OCI-LY7 (cell line): ENCODE measurements at regions not wholly inside any gene's neighbourhood (a gene's known extent, or its start where the extent isn't known, plus 50 kb on each side); places are given as distances from the start of the nearest gene placed in this dataset.

ENCODE experiments used
- BruUV-seq: library from RNA; stranded (reverse); fragments of 400-500 nt; replicated peaks from 2 replicates; lab custom pipeline; 2021; lab: Mats Ljungman, UMichigan
- CTCF ChIA-PET: fragments of 300-600 bp; sonication (Branson Sonifier 250); formaldehyde crosslinking; loops from one replicate; lab custom pipeline; 2022; ENCODE audit warnings: antibody characterized with exemption; ENCODE audit not compliant: unreplicated experiment; lab: Charles Lee
- POLR2A ChIA-PET: fragments of 300-600 bp; sonication (Branson Sonifier 250); formaldehyde crosslinking; loops from one replicate; lab custom pipeline; 2022; ENCODE audit warnings: antibody characterized with exemption; lab: Charles Lee
- DNase-seq: peaks from one replicate; pipeline ENCODE4 v3.0.0-alpha.2; 2015; ENCODE audit warnings: low spot score
- H2AFZ ChIP-seq: fragments of 200-600 bp; sonication (generic), shearing (Covaris generic); 2 replicates; pipeline ENCODE4 v1.6.1; 2014; ENCODE audit warnings: mild to moderate bottlenecking, antibody characterized with exemption, low read length, moderate library complexity
- H3K27ac ChIP-seq: fragments of 200-600 bp; sonication (generic); 2 replicates; pipeline ENCODE4 v1.5.1; 2014; ENCODE audit warnings: mixed run types, low read depth, mild to moderate bottlenecking, moderate library complexity, low read length, inconsistent platforms; ENCODE audit not compliant: poor library complexity, severe bottlenecking
- H3K36me3 ChIP-seq: fragments of 200-600 bp; sonication (generic); 2 replicates; pipeline ENCODE4 v1.6.1; 2014; ENCODE audit warnings: mild to moderate bottlenecking, antibody characterized with exemption, low read length, moderate library complexity, mixed read lengths; ENCODE audit not compliant: insufficient read depth
- H3K4me1 ChIP-seq: fragments of 200-600 bp; sonication (generic); 2 replicates; pipeline ENCODE4 v1.5.1; 2014; ENCODE audit warnings: mild to moderate bottlenecking, low read length; ENCODE audit not compliant: insufficient read depth, poor library complexity, severe bottlenecking
- H3K4me2 ChIP-seq: fragments of 200-600 bp; sonication (generic); 2 replicates; pipeline ENCODE4 v1.6.1; 2014; ENCODE audit warnings: mild to moderate bottlenecking, low read length
- H3K4me3 ChIP-seq: fragments of 200-600 bp; sonication (generic); 2 replicates; pipeline ENCODE4 v1.5.1; 2014; ENCODE audit warnings: mild to moderate bottlenecking, low read depth, low read length; ENCODE audit not compliant: poor library complexity, severe bottlenecking
- H3K79me2 ChIP-seq: fragments of 200-600 bp; sonication (generic); 2 replicates; pipeline ENCODE4 v1.6.1; 2016; ENCODE audit warnings: low read depth, mild to moderate bottlenecking, low read length, moderate library complexity, mixed read lengths; ENCODE audit not compliant: insufficient read depth
- H3K9me2 ChIP-seq: fragments of 200-600 bp; sonication (generic); 2 replicates; pipeline ENCODE4 v1.6.1; 2016; ENCODE audit warnings: mild to moderate bottlenecking, low read length, mixed read lengths; ENCODE audit not compliant: insufficient read depth
- H3K9me3 ChIP-seq: fragments of 200-600 bp; sonication (generic); 2 replicates; pipeline ENCODE4 v1.6.1; 2014; ENCODE audit warnings: mild to moderate bottlenecking, mixed run types, low read length, mixed read lengths
- H4K20me1 ChIP-seq: fragments of 200-600 bp; sonication (generic); 2 replicates; pipeline ENCODE4 v1.6.1; 2014; ENCODE audit warnings: mild to moderate bottlenecking, antibody characterized with exemption, low read length, moderate library complexity, mixed read lengths; ENCODE audit not compliant: insufficient read depth
- CTCF ChIP-seq: fragments of 200-600 bp; sonication (generic); conservative IDR thresholded peaks from 2 replicates; pipeline ENCODE4 v1.5.1; 2014; ENCODE audit warnings: mild to moderate bottlenecking, antibody characterized with exemption, low read length, moderate library complexity, mixed read lengths
- EZH2phosphoT487 ChIP-seq: fragments of 200-600 bp; sonication (generic); IDR thresholded peaks from 2 replicates; pipeline ENCODE4 v1.6.1; 2018; ENCODE audit warnings: low read depth, borderline replicate concordance, mild to moderate bottlenecking, mixed run types, antibody characterized with exemption, low read length, moderate library complexity, mixed read lengths
- intact Hi-C: fragments of 100-400 bp; cut with micrococcal nuclease; formaldehyde crosslinking; loops from one replicate; pipeline ENCODE4 v1.10.0; 2022; ENCODE audit not compliant: unreplicated experiment

GRCh38 chr9:80127920-80128319 lies 556.2 kb downstream of the TLE4 start:
- intact Hi-C loops: no loop called here
- Histone ChIP-seq H3K4me1 (no peaks in the 10 kb centered on the region), H3K36me3 (no peaks in the 10 kb centered on the region), H3K4me3 (no peak overlapping the region), H3K9me3 (no peaks in the 10 kb centered on the region), H3K27ac (no peak overlapping the region), H3K9me2 (no peaks in the 10 kb centered on the region), H2AFZ (no peak overlapping the region), H3K79me2 (no peaks in the 10 kb centered on the region), H4K20me1 (no peaks in the 10 kb centered on the region), H3K4me2 (no peak overlapping the region)
- no peak for TF ChIP-seq CTCF
- TF ChIP-seq EZH2phosphoT487: no peak
- POLR2A ChIA-PET: no interaction called here
- CTCF ChIA-PET: no interaction called here
- no TSS peak for BruUV-seq
- DNase-seq: no peak

GRCh38 chr9:80125731-80126264 lies 554.0 kb downstream of the TLE4 start:
- Histone ChIP-seq H2AFZ (no peak overlapping the region), H3K4me3 (no peak overlapping the region), H3K4me2 (no peak overlapping the region), H3K9me2 (no peaks in the 10 kb centered on the region), H3K36me3 (no peaks in the 10 kb centered on the region), H4K20me1 (no peaks in the 10 kb centered on the region), H3K27ac (no peak overlapping the region), H3K4me1 (no peaks in the 10 kb centered on the region), H3K9me3 (no peaks in the 10 kb centered on the region), H3K79me2 (no peaks in the 10 kb centered on the region)
- intact Hi-C loops: no loop called here
- BruUV-seq: no TSS peak
- ChIA-PET POLR2A (no interaction called here), CTCF (no interaction called here)
- no peak for DNase-seq
- TF ChIP-seq EZH2phosphoT487 (no peak), CTCF (no peak)

GRCh38 chr9:80117031-80117430 lies 545.3 kb downstream of the TLE4 start:
- Histone ChIP-seq H3K79me2 (no peaks in the 10 kb centered on the region), H3K4me2 (no peak overlapping the region), H3K9me2 (no peaks in the 10 kb centered on the region), H3K36me3 (no peaks in the 10 kb centered on the region), H3K9me3 (no peaks in the 10 kb centered on the region), H4K20me1 (no peaks in the 10 kb centered on the region), H2AFZ (no peak overlapping the region), H3K4me1 (no peaks in the 10 kb centered on the region), H3K27ac (no peak overlapping the region), H3K4me3 (no peak overlapping the region)
- no peak for DNase-seq
- CTCF ChIA-PET: no interaction called here
- TF ChIP-seq CTCF: no peak
- no peak for TF ChIP-seq EZH2phosphoT487
- no TSS peak for BruUV-seq
- intact Hi-C loops: no loop called here
- POLR2A ChIA-PET: interaction anchor here (0.6 kb wide), 1 partner anchor 1308 kb away, joined by 3 read pairs; no protein-coding TSS in a partner anchor
